ENCODE measurements at regions not wholly inside any gene's neighbourhood (a gene's known extent, or its start where the extent isn't known, plus 50 kb on each side); places are given as distances from the start of the nearest gene placed in this dataset.

GRCh38 chr11:119982517-119983239, 155.2 kb downstream of the TRIM29 start:
- TF ChIP-seq CTCF (IDR thresholded peaks at IDR 0.05) (no peak), POLR2A (IDR thresholded peaks at IDR 0.05) (no peak)
